PC-9 (cell line): ENCODE measurements at regions not wholly inside any gene's neighbourhood (a gene's known extent, or its start where the extent isn't known, plus 50 kb on each side); places are given as distances from the start of the nearest gene placed in this dataset.
"Not testable (repeated sequence)": the region's sequence is repeated elsewhere in the genome, so short reads cannot be mapped to it uniquely, and the experiment has no call there.

Source experiments
- CTCF ChIP-seq: fragments of 200-600 bp; sonication (generic); conservative IDR thresholded peaks from 2 replicates; pipeline ENCODE4 v1.6.1; 2017; ENCODE audit warnings: mixed run types, antibody characterized with exemption, mild to moderate bottlenecking, moderate library complexity
- EZH2 ChIP-seq: fragments of 200-600 bp; sonication (generic); IDR thresholded peaks from 2 replicates; pipeline ENCODE4 v1.8.0; 2017; ENCODE audit warnings: antibody characterized with exemption, low read depth

DNA sequence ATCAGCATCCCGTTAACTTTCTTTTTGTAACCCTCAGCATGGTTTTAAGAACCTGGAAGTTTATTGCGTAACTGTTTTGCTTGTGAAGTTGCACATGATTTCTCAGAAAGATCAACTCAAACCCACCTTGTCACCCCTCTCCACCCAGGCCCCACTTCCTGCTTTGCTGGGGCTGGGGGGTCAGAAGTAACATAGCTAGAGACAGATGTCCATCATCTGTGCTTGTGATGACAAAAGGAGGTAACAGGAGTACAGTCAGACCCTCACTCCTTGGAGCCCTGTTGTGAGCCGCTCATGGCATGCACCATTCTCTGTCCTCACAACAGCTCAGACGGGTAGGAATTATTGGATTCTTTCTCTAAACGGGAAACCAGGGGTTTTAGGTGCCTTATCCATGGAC lies 172.7 kb upstream of the PLGLB2 start:
- TF ChIP-seq EZH2, CTCF: not testable (repeated sequence)
